Inflammatory macrophage treated with lipopolysaccharide for 4 hours (primary cell): ENCODE measurements at regions not wholly inside any gene's neighbourhood (a gene's known extent, or its start where the extent isn't known, plus 50 kb on each side); places are given as distances from the start of the nearest gene placed in this dataset.

Source experiments
- DNase-seq: peaks from one replicate; pipeline ENCODE4 v3.0.0-alpha.2; 2020

- no peak for DNase-seq
Measured at GRCh38 chr2:148567716-148568115, 76.8 kb upstream of the EPC2 start.

DNA sequence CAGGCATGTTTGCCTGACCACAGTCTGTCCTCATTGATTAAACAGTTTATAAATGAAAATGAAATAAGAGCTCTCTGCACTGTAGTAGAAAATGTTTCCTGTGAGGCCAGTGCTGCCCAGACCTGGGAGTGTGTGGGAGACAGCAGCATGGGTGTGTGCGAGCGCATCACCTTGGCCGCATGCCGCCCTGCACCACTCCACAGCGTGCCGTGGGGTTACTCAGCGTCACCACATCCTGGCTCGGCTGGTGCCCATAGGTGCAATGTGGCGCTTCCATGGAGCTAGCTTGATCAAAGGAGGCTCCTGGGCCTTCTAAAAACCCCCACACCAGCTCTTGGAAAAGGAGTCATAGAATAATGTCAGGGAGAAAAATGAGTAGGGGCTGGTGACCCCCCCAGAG, 76.0 kb upstream of the EPC2 start:
- no peak for DNase-seq

DNA sequence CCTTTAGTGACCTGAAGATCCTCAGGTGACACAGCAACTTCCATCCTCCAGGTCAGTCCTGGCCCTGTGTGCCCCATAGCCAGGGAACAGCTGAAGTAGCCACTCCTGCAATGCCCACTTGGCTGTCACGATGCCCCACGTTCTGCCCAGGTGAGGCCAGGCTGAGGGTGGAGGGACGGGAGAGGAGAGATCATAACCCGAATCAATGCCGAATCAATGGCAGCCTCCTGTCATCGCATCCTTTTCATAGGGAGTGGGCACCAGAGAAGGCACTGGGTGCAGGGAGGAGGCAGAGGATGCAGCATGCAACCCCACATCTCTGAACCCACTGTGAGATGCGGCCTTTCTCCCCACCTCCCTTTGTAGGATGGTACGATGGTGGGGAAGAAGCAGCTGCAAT, 75.3 kb upstream of the EPC2 start:
- no peak for DNase-seq

GRCh38 chr2:148570989-148571388, 73.6 kb upstream of the EPC2 start:
- DNase-seq: no peak

- DNase-seq: no peak
Measured at GRCh38 chr2:148577845-148578492, 66.6 kb upstream of the EPC2 start.

- no peak for DNase-seq
Measured at GRCh38 chr2:148578493-148578884, 66.1 kb upstream of the EPC2 start.

DNA sequence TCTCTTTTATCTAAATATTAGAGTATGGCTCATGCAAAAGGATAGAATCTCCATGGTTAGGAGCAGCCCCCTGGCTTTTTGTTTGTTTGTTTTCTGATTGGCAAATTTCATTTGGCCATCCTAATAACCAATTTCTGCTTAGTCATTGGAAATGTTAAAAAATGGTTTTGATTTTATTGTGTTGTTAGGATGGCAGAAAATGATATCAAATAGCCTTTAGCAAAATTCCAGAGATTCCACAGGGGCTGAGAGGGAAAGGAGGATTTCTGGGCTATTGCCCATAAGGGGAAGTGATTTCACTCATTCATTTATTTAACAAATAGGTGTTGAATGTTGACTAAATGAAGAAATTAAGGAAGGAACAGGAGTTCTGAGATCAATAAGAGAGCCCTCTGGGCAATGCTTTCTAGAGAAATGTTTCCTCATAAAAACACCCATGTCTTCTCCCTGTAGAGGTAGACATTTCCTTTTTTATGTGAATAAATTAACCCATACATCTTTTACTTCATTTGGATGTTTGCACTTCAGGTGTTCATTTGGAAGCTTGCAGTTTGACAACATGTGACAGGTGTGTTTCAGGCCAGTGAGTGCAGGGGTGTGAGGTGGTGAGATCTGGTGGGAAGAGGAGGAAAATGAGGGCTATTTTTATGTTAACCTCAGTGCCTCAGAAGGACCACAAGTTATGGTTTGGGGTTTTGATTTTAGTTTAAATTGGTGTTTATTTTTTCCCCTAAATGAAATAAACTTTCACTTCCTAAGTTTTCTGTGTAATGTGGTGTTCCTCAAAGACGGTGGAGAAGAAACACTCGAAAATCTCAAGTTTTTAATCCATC, 61.7 kb upstream of the EPC2 start:
- no peak for DNase-seq

DNA sequence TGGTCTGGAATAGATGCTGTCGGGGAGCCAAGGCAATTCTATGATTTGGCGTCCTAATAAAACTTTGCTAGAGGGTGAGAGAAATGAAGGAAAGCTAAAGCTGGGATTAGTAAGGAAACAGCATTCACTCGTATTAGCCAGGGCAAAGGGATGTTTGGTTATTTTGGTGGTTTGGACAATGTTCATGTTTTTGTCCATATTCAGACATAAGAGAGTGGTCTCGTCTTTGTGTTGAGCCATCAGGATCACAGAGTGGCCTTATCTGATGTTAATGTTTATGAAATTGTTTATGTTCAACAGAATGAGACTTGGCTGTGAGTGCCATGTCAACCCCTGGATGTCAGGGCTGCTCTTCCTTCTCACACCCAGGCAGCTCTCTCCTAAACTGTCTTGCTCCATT, 58.9 kb upstream of the EPC2 start:
- DNase-seq: no peak

GRCh38 chr2:148586522-148587128, 57.9 kb upstream of the EPC2 start:
- no peak for DNase-seq

GRCh38 chr2:148590612-148591011, 53.9 kb upstream of the EPC2 start:
- no peak for DNase-seq

- DNase-seq: peak; percentile 45
Measured at GRCh38 chr2:148592791-148593190, 51.8 kb upstream of the EPC2 start.

DNA sequence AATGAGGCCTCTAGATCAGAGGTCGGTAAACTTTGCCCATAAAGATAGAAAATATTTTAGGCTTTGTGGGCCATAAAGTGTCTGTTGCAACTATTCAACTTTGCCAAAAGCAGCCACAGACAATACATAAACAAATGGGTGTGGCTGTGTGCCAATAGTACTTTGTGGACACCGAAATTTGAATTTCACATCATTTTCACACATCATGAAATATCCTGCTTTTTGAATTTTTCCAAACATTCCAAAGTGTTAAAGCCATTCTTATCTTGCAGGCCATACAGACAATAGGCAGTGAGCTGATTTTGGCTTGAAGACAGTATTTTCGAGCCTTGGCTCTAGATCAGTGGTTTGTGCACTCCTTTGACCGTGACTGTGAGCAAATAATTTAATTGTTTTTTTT, 51.1 kb upstream of the EPC2 start:
- no peak for DNase-seq

GRCh38 chr2:148594216-148594615, 50.3 kb upstream of the EPC2 start:
- DNase-seq: no peak
